Body of pancreas (tissue), 4 donors: ENCODE measurements at regions not wholly inside any gene's neighbourhood (a gene's known extent, or its start where the extent isn't known, plus 50 kb on each side); places are given as distances from the start of the nearest gene placed in this dataset.

Source experiments
- CTCF ChIP-seq, 7 experiments: fragments of 450-650 bp in 4 of 7; fragments of 200-600 bp in 3 of 7; sonication (generic) in 3 of 7; IDR thresholded peaks; one replicate each; pipeline ENCODE4 v1.5.1; 2016 to 2019; ENCODE audit warnings: antibody characterized with exemption in 7 of 7
- POLR2A ChIP-seq, 3 donors: fragments of 450-650 bp; IDR thresholded peaks; one replicate each; pipeline ENCODE4 v1.6.1; 2016; ENCODE audit warnings: antibody characterized with exemption in 3 of 3, mild to moderate bottlenecking in 2 of 3

DNA sequence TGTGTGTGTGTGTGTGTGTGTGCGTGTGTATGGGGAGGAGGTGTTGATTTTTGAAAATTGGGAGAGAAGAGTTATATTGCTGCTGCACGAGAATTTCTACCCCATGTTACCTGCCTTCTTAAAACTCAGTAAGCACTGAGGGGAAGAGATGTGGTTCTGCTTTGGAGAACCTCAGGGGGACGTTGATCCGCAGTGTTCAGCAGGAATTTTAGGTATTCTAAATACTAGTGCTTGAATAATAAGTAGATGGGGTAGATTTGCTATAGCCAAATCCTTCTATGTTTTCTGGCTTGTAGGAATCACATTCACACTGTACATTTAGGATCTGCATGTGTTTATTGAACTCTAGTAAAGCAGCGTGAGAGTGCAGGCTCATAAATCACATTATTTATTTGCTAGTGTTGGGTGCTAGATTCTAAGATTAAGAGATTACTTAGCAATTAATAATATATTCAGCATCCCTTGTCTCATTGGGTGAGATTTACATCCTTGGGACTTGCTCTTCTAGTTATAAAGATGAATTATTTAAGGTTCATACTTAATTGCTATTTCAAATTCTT is 268.1 kb downstream of the MFSD1 start:
- no peak for TF ChIP-seq POLR2A (IDR thresholded peaks at IDR 0.05)
- no peak for TF ChIP-seq CTCF (IDR thresholded peaks at IDR 0.05)
